Stromal cell of bone marrow (primary cell): ENCODE measurements at regions not wholly inside any gene's neighbourhood (a gene's known extent, or its start where the extent isn't known, plus 50 kb on each side); places are given as distances from the start of the nearest gene placed in this dataset.

Source experiments
- DNase-seq: peaks from one replicate; pipeline ENCODE4 v3.0.0-alpha.2; 2012; ENCODE audit warnings: low read depth

- DNase-seq: no peak
Observed at GRCh38 chr4:159500861-159501260, 398.0 kb downstream of the RAPGEF2 start.

GRCh38 chr4:159503236-159504008 lies 400.5 kb downstream of the RAPGEF2 start:
- DNase-seq: no peak

- DNase-seq: no peak
Observed at GRCh38 chr4:159504684-159505083, 401.8 kb downstream of the RAPGEF2 start.

- DNase-seq: no peak
Observed at GRCh38 chr4:159505266-159505975, 402.5 kb downstream of the RAPGEF2 start.

- no peak for DNase-seq
Observed at GRCh38 chr4:159506801-159507517, 404.1 kb downstream of the RAPGEF2 start.

GRCh38 chr4:159508917-159509500 lies 406.1 kb downstream of the RAPGEF2 start:
- peak; percentile 58 for DNase-seq

GRCh38 chr4:159512348-159512747 lies 409.5 kb downstream of the RAPGEF2 start:
- no peak for DNase-seq

GRCh38 chr4:159515314-159516025 lies 412.6 kb downstream of the RAPGEF2 start:
- no peak for DNase-seq

- DNase-seq: peak; percentile 80
Observed at GRCh38 chr4:159516556-159517140, 413.8 kb downstream of the RAPGEF2 start.

GRCh38 chr4:159520074-159520473 lies 417.2 kb downstream of the RAPGEF2 start:
- no peak for DNase-seq

GRCh38 chr4:159526172-159526571 lies 423.3 kb downstream of the RAPGEF2 start:
- DNase-seq: no peak

- DNase-seq: no peak
Observed at GRCh38 chr4:159534655-159535054, 431.8 kb downstream of the RAPGEF2 start.

- no peak for DNase-seq
Observed at GRCh38 chr4:159538556-159538955, 435.7 kb downstream of the RAPGEF2 start.

GRCh38 chr4:159540038-159540437 lies 437.2 kb downstream of the RAPGEF2 start:
- DNase-seq: no peak

- DNase-seq: no peak
Observed at GRCh38 chr4:159540501-159540900, 437.6 kb downstream of the RAPGEF2 start.

- no peak for DNase-seq
Observed at GRCh38 chr4:159541143-159541542, 438.3 kb downstream of the RAPGEF2 start.

- no peak for DNase-seq
Observed at GRCh38 chr4:159542296-159542695, 439.4 kb downstream of the RAPGEF2 start.

GRCh38 chr4:159543831-159544230 lies 441.0 kb downstream of the RAPGEF2 start:
- no peak for DNase-seq

- DNase-seq: no peak
Observed at GRCh38 chr4:159545556-159545955, 442.7 kb downstream of the RAPGEF2 start.

GRCh38 chr4:159547645-159548308 lies 444.9 kb downstream of the RAPGEF2 start:
- DNase-seq: peak; percentile 27

GRCh38 chr4:159549098-159549518 lies 446.2 kb downstream of the RAPGEF2 start:
- peak; percentile 66 for DNase-seq
